NB4 (cell line): ENCODE measurements at regions not wholly inside any gene's neighbourhood (a gene's known extent, or its start where the extent isn't known, plus 50 kb on each side); places are given as distances from the start of the nearest gene placed in this dataset.

Experiments used
- MYC ChIP-seq: IDR thresholded peaks from 2 replicates; pipeline ENCODE4 v1.6.1; 2011; ENCODE audit warnings: low read depth, low read length
- POLR2A ChIP-seq: IDR thresholded peaks from 2 replicates; pipeline ENCODE4 v1.6.1; 2011; ENCODE audit warnings: mild to moderate bottlenecking; ENCODE audit not compliant: insufficient read length; ENCODE audit errors: extremely low read depth
- TF ChIP-seq, protein P1 (sequence below): IDR thresholded peaks from one replicate; pipeline ENCODE4 v1.5.1; 2012; ENCODE audit warnings: low read depth, low read length

DNA sequence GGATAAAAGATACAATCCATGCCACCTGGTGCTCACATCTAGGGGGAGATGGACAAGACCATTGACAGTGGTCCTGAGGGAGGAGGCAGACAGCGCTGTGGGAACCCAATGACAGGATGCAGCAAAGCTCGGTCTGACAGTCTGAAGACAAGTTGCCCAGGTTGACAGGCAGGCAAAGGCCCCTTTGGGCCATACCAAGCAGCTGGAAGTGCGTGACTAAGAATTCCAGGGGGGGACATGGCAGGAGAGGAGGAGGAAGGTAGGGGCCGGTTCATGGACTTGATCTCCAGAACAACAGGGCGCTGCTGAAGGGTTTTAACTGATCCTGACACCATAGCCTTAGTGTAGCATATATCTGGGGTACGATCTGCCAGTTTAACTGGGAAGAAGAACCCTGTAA lies 83.4 kb downstream of the RPLP1 start:
- TF ChIP-seq, protein P1, sequence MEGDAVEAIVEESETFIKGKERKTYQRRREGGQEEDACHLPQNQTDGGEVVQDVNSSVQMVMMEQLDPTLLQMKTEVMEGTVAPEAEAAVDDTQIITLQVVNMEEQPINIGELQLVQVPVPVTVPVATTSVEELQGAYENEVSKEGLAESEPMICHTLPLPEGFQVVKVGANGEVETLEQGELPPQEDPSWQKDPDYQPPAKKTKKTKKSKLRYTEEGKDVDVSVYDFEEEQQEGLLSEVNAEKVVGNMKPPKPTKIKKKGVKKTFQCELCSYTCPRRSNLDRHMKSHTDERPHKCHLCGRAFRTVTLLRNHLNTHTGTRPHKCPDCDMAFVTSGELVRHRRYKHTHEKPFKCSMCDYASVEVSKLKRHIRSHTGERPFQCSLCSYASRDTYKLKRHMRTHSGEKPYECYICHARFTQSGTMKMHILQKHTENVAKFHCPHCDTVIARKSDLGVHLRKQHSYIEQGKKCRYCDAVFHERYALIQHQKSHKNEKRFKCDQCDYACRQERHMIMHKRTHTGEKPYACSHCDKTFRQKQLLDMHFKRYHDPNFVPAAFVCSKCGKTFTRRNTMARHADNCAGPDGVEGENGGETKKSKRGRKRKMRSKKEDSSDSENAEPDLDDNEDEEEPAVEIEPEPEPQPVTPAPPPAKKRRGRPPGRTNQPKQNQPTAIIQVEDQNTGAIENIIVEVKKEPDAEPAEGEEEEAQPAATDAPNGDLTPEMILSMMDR: no peak
- TF ChIP-seq MYC (no peak), POLR2A (no peak)
